Endothelial cell of umbilical vein (primary cell): ENCODE measurements at regions not wholly inside any gene's neighbourhood (a gene's known extent, or its start where the extent isn't known, plus 50 kb on each side); places are given as distances from the start of the nearest gene placed in this dataset.

Source experiments
- BruUV-seq: library from RNA; stranded (reverse); fragments of 400-500 nt; replicated peaks from 2 replicates; lab custom pipeline; 2021; lab: Mats Ljungman, UMichigan
- CTCF ChIA-PET: fragments of 300-600, 350-600 bp; sonication (Branson Sonifier 250); formaldehyde crosslinking; loops from one replicate; lab custom pipeline; 2021; ENCODE audit warnings: antibody characterized with exemption, inconsistent platforms; lab: Charles Lee
- POLR2A ChIA-PET: fragments of 300-600, 350-600 bp; sonication (Branson Sonifier 250); formaldehyde crosslinking; loops from one replicate; lab custom pipeline; 2021; ENCODE audit warnings: antibody characterized with exemption, inconsistent platforms; lab: Charles Lee
- DNase-seq: peaks from one replicate; pipeline ENCODE4 v3.0.0-alpha.2; 2011; ENCODE audit warnings: low read depth, low spot score
- FAIRE-seq: peaks from 2 replicates; lab custom pipeline; 2011; peaks lifted over from hg19 to GRCh38; lab: Jason Lieb, UNC
- H2AFZ ChIP-seq: 2 replicates; pipeline ENCODE4 v1.6.0; 2012; ENCODE audit warnings: low read depth, low read length, control low read depth, inconsistent platforms
- H3K27ac ChIP-seq: 2 replicates; pipeline ENCODE4 v1.5.1; 2011; ENCODE audit warnings: low read depth, mild to moderate bottlenecking, control low read depth, low read length, moderate library complexity; ENCODE audit not compliant: insufficient read depth
- H3K27me3 ChIP-seq, 2 experiments: 2 replicates each; pipeline versions ENCODE4 v1.6.0 to v1.6.1; 2011; ENCODE audit warnings: low read length in 2 of 2, mixed read lengths in 1 of 2; ENCODE audit not compliant: control insufficient read depth in 2 of 2, insufficient read depth in 2 of 2
- H3K36me3 ChIP-seq, 2 experiments: 2 replicates in 1 of 2; 3 replicates in 1 of 2; pipeline ENCODE4 v1.5.1; 2011; ENCODE audit warnings: low read length in 2 of 2, mild to moderate bottlenecking in 1 of 2, moderate library complexity in 1 of 2; ENCODE audit not compliant: control insufficient read depth in 2 of 2, insufficient read depth in 2 of 2; ENCODE audit errors: extremely low read depth in 1 of 2
- H3K4me1 ChIP-seq: 3 replicates; pipeline ENCODE4 v1.5.1; 2011; ENCODE audit warnings: mild to moderate bottlenecking, low read length; ENCODE audit not compliant: control insufficient read depth, insufficient read depth; ENCODE audit errors: extremely low read depth
- H3K4me2 ChIP-seq: 2 replicates; pipeline ENCODE4 v1.6.1; 2011; ENCODE audit warnings: low read length, control low read depth, mixed read lengths; ENCODE audit not compliant: insufficient read depth
- H3K4me3 ChIP-seq, 3 experiments: fragments of 200-600 bp in 1 of 3; sonication (generic), shearing (Covaris generic) in 1 of 3; replicated peaks in 1 of 3; 2 replicates each; pipeline ENCODE4 v1.5.1; 2011 to 2016; ENCODE audit warnings: control low read depth in 3 of 3, low read length in 3 of 3, mild to moderate bottlenecking in 2 of 3, inconsistent platforms in 1 of 3, low read depth in 1 of 3, moderate library complexity in 1 of 3; ENCODE audit not compliant: insufficient read depth in 1 of 3
- H3K79me2 ChIP-seq: 2 replicates; pipeline ENCODE4 v1.6.0; 2012; ENCODE audit warnings: low read length, inconsistent platforms; ENCODE audit not compliant: control insufficient read depth, insufficient read depth
- H3K9ac ChIP-seq: replicated peaks from 2 replicates; pipeline ENCODE3; 2011; ENCODE audit warnings: low read length, control low read depth; ENCODE audit not compliant: insufficient read depth; ENCODE audit errors: extremely low read depth
- H3K9me1 ChIP-seq: replicated peaks from 3 replicates; pipeline ENCODE4 v1.6.0; 2011; ENCODE audit warnings: mild to moderate bottlenecking, low read length; ENCODE audit not compliant: control insufficient read depth, insufficient read depth; ENCODE audit errors: extremely low read depth
- H3K9me3 ChIP-seq: replicated peaks from 2 replicates; pipeline ENCODE4 v1.5.1; 2012; ENCODE audit warnings: low read length, inconsistent platforms; ENCODE audit not compliant: control insufficient read depth, insufficient read depth
- H4K20me1 ChIP-seq: replicated peaks from 2 replicates; pipeline ENCODE3; 2011; ENCODE audit warnings: mild to moderate bottlenecking, low read length; ENCODE audit not compliant: control insufficient read depth, insufficient read depth; ENCODE audit errors: extremely low read depth
- CTCF ChIP-seq, 2 donors: IDR thresholded peaks; 1 replicate in 1 of 2; 2 replicates in 1 of 2; pipeline ENCODE4 v1.5.1; 2011; ENCODE audit warnings: low read length in 2 of 2, mild to moderate bottlenecking in 2 of 2, moderate library complexity in 2 of 2, control low read depth in 1 of 2, inconsistent platforms in 1 of 2, low read depth in 1 of 2; ENCODE audit not compliant: insufficient read depth in 1 of 2; ENCODE audit errors: extremely low read depth in 1 of 2
- POLR2A ChIP-seq: IDR thresholded peaks from 2 replicates; pipeline ENCODE4 v1.6.1; 2012; ENCODE audit warnings: low read depth, mild to moderate bottlenecking, control low read depth, low read length
- dilution Hi-C: fragments of 300-500 bp; cut with MboI; formaldehyde crosslinking; loops from one replicate; pipeline ENCODE4 v1.15.0; 2019; ENCODE audit warnings: low sequenced_read_pairs; ENCODE audit not compliant: extremely low pct_ligation_motif_present
- intact Hi-C: fragments of 100-400 bp; cut with micrococcal nuclease; formaldehyde crosslinking; loops from one replicate; pipeline ENCODE4 v1.10.0; 2022

GRCh38 chr11:116603728-116604323 is 169.0 kb downstream of the BUD13 start:
- Histone ChIP-seq H3K27me3 (no peaks in the 10 kb centered on the region), H3K9ac (no peak overlapping the region), H3K27ac (no peak overlapping the region), H3K4me2 (no peak overlapping the region), H3K9me3 (no peaks in the 10 kb centered on the region), H3K4me1 (peaks cover 17% of the 10 kb centered on the region), H2AFZ (no peak overlapping the region), H4K20me1 (no peaks in the 10 kb centered on the region), H3K9me1 (no peaks in the 10 kb centered on the region), H3K4me3 (no peak overlapping the region), H3K36me3 (no peaks in the 10 kb centered on the region), H3K79me2 (no peaks in the 10 kb centered on the region)
- CTCF ChIA-PET: no interaction called here
- TF ChIP-seq POLR2A (no peak), CTCF (IDR thresholded peaks at IDR 0.05; ENCODE audit: extremely low read depth in 1 of 2, insufficient read depth in 1 of 2, low read depth in 1 of 2, low read length in 2 of 2) (no peak)
- BruUV-seq: no TSS peak
- dilution Hi-C loops: no loop called here
- no peak for DNase-seq
- FAIRE-seq: no peak
- intact Hi-C loops: no loop called here
- POLR2A ChIA-PET: no interaction called here

- H3K4me2 ChIP-seq: no peak overlapping the region
- POLR2A ChIA-PET: no interaction called here
Measured at GRCh38 chr11:116602637-116602942, 170.2 kb downstream of the BUD13 start.

More at GRCh38 chr11:116602637-116602942, 170.2 kb downstream of the BUD13 start:
- Histone ChIP-seq H3K36me3 (no peaks in the 10 kb centered on the region), H3K9me1 (no peaks in the 10 kb centered on the region), H3K9ac (no peak overlapping the region), H3K9me3 (no peaks in the 10 kb centered on the region), H3K4me1 (peaks cover 17% of the 10 kb centered on the region), H3K4me3 (no peak overlapping the region), H3K79me2 (no peaks in the 10 kb centered on the region), H2AFZ (no peak overlapping the region), H3K27me3 (no peaks in the 10 kb centered on the region), H3K27ac (no peak overlapping the region), H4K20me1 (no peaks in the 10 kb centered on the region)
- intact Hi-C loops: no loop called here
- BruUV-seq: no TSS peak
- CTCF ChIA-PET: interaction anchor here (1.2 to 1.6 kb wide), 2 partner anchors 89 kb away, joined by 3 to 8 read pairs; no protein-coding TSS in a partner anchor
- DNase-seq (no peak), FAIRE-seq (no peak)
- no peak for TF ChIP-seq CTCF (IDR thresholded peaks at IDR 0.05; ENCODE audit: extremely low read depth in 1 of 2, insufficient read depth in 1 of 2, low read depth in 1 of 2, low read length in 2 of 2)
- dilution Hi-C loops: no loop called here
